ENCODE measurements at regions not wholly inside any gene's neighbourhood (a gene's known extent, or its start where the extent isn't known, plus 50 kb on each side); places are given as distances from the start of the nearest gene placed in this dataset.

DNA sequence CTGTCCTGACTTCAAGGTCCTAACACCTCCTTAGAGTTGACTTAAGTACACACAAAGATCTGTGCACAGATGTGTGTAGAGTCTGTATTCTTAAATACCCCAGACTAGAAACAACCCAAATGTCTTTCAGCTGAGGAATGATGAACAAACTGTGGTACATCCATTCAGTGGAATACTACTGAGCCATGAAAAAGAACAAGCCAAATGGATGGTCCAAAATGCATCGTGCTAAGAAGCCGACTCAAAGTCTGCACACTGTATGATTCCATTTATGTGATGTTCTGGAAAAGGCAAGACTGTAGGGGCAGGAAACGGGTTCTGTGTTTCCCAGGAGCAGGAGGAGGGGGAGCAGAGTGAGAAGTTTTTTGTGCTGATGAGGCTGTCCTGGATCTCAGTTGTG, 56.7 kb upstream of the LINC01488 start:
- TF ChIP-seq, protein P1, sequence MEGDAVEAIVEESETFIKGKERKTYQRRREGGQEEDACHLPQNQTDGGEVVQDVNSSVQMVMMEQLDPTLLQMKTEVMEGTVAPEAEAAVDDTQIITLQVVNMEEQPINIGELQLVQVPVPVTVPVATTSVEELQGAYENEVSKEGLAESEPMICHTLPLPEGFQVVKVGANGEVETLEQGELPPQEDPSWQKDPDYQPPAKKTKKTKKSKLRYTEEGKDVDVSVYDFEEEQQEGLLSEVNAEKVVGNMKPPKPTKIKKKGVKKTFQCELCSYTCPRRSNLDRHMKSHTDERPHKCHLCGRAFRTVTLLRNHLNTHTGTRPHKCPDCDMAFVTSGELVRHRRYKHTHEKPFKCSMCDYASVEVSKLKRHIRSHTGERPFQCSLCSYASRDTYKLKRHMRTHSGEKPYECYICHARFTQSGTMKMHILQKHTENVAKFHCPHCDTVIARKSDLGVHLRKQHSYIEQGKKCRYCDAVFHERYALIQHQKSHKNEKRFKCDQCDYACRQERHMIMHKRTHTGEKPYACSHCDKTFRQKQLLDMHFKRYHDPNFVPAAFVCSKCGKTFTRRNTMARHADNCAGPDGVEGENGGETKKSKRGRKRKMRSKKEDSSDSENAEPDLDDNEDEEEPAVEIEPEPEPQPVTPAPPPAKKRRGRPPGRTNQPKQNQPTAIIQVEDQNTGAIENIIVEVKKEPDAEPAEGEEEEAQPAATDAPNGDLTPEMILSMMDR (conservative IDR thresholded peaks at IDR 0.05; ENCODE audit: low read depth, low read length) = no peak
- TF ChIP-seq RFX5 (IDR thresholded peaks at IDR 0.05; ENCODE audit: low read depth, low read length) (no peak), POLR2A (IDR thresholded peaks at IDR 0.05; ENCODE audit: low read depth, low read length) (no peak), RAD21 (IDR thresholded peaks at IDR 0.05; ENCODE audit: low read length) (no peak)

Data from IMR-90 (cell line).